HUES48 (cell line): ENCODE measurements at regions not wholly inside any gene's neighbourhood (a gene's known extent, or its start where the extent isn't known, plus 50 kb on each side); places are given as distances from the start of the nearest gene placed in this dataset.

Experiments used
- H3K27ac ChIP-seq: one replicate; pipeline ENCODE4 v1.7.0; 2013; ENCODE audit warnings: low read depth, low read length, inconsistent platforms
- H3K27me3 ChIP-seq: 2 replicates; pipeline ENCODE4 v1.6.1; 2013; ENCODE audit warnings: mild to moderate bottlenecking, low read length; ENCODE audit not compliant: control insufficient read depth, insufficient read depth
- H3K36me3 ChIP-seq: 2 replicates; pipeline ENCODE4 v1.6.1; 2013; ENCODE audit warnings: low read length; ENCODE audit not compliant: control insufficient read depth, insufficient read depth
- H3K4me1 ChIP-seq: 2 replicates; pipeline ENCODE4 v1.6.1; 2013; ENCODE audit warnings: mild to moderate bottlenecking, low read length; ENCODE audit not compliant: control insufficient read depth, insufficient read depth
- H3K4me3 ChIP-seq: 2 replicates; pipeline ENCODE4 v1.5.1; 2013; ENCODE audit warnings: mild to moderate bottlenecking, low read depth, low read length
- H3K9ac ChIP-seq: 2 replicates; pipeline ENCODE4 v1.6.1; 2013; ENCODE audit warnings: mild to moderate bottlenecking, low read depth, low read length, moderate library complexity
- H3K9me3 ChIP-seq: 2 replicates; pipeline ENCODE4 v1.6.1; 2013; ENCODE audit warnings: low read length; ENCODE audit not compliant: control insufficient read depth, insufficient read depth

- Histone ChIP-seq H3K9me3 (no peaks in the 10 kb centered on the region), H3K9ac (no peak overlapping the region), H3K36me3 (no peaks in the 10 kb centered on the region), H3K4me1 (peaks cover 26% of the 10 kb centered on the region), H3K4me3 (no peak overlapping the region), H3K27ac (no peak overlapping the region), H3K27me3 (no peaks in the 10 kb centered on the region)
These were observed 245.8 kb upstream of the SLC39A10 start for GRCh38 chr2:195411219-195411687.

GRCh38 chr2:195410074-195410671 is 246.9 kb upstream of the SLC39A10 start:
- H3K36me3 ChIP-seq, result no peaks in the 10 kb centered on the region
- no peak overlapping the region for H3K4me3 ChIP-seq
- no peaks in the 10 kb centered on the region for H3K9me3 ChIP-seq
- peaks cover 26% of the 10 kb centered on the region for H3K4me1 ChIP-seq
- no peak overlapping the region for H3K27ac ChIP-seq
- no peaks in the 10 kb centered on the region for H3K27me3 ChIP-seq
- no peak overlapping the region for H3K9ac ChIP-seq

GRCh38 chr2:195408811-195409210 is 248.2 kb upstream of the SLC39A10 start:
- Histone ChIP-seq H3K9ac (no peak overlapping the region), H3K4me1 (peaks cover 25% of the 10 kb centered on the region), H3K4me3 (no peak overlapping the region), H3K9me3 (no peaks in the 10 kb centered on the region), H3K27ac (no peak overlapping the region), H3K36me3 (no peaks in the 10 kb centered on the region), H3K27me3 (no peaks in the 10 kb centered on the region)

- no peak overlapping the region for H3K4me3 ChIP-seq
- H3K9ac ChIP-seq, result no peak overlapping the region
These were observed 248.8 kb upstream of the SLC39A10 start for GRCh38 chr2:195408196-195408595.

GRCh38 chr2:195407783-195408182 is 249.2 kb upstream of the SLC39A10 start:
- H3K4me3 ChIP-seq, result no peak overlapping the region
- no peaks in the 10 kb centered on the region for H3K27me3 ChIP-seq
- H3K9me3 ChIP-seq, result no peaks in the 10 kb centered on the region
- no peaks in the 10 kb centered on the region for H3K36me3 ChIP-seq
- H3K27ac ChIP-seq, result no peak overlapping the region
- H3K9ac ChIP-seq, result no peak overlapping the region
- peaks cover 21% of the 10 kb centered on the region for H3K4me1 ChIP-seq

More at GRCh38 chr2:195408196-195408595, 248.8 kb upstream of the SLC39A10 start:
- H3K36me3 ChIP-seq, result no peaks in the 10 kb centered on the region
- H3K27ac ChIP-seq, result no peak overlapping the region
- H3K4me1 ChIP-seq, result peaks cover 21% of the 10 kb centered on the region
- H3K9me3 ChIP-seq, result no peaks in the 10 kb centered on the region
- no peaks in the 10 kb centered on the region for H3K27me3 ChIP-seq

- Histone ChIP-seq H3K36me3 (no peaks in the 10 kb centered on the region), H3K9ac (no peak overlapping the region), H3K4me1 (peaks cover 21% of the 10 kb centered on the region), H3K27ac (no peak overlapping the region), H3K27me3 (no peaks in the 10 kb centered on the region), H3K4me3 (no peak overlapping the region), H3K9me3 (no peaks in the 10 kb centered on the region)
These were observed 250.0 kb upstream of the SLC39A10 start for GRCh38 chr2:195406886-195407603.

- H3K4me1 ChIP-seq, result peaks cover 7% of the 10 kb centered on the region; the same call in 1 of the 2 replicates
- H3K4me3 ChIP-seq, result no peak overlapping the region
- no peaks in the 10 kb centered on the region for H3K36me3 ChIP-seq
- H3K27ac ChIP-seq, result no peak overlapping the region
- no peaks in the 10 kb centered on the region for H3K27me3 ChIP-seq
- H3K9ac ChIP-seq, result no peak overlapping the region
- H3K9me3 ChIP-seq, result no peaks in the 10 kb centered on the region
These were observed 252.4 kb upstream of the SLC39A10 start for GRCh38 chr2:195404651-195405050.

GRCh38 chr2:195396479-195396878 is 260.5 kb upstream of the SLC39A10 start:
- Histone ChIP-seq H3K27me3 (no peaks in the 10 kb centered on the region), H3K4me1 (no peaks in the 10 kb centered on the region), H3K4me3 (no peak overlapping the region), H3K9me3 (no peaks in the 10 kb centered on the region), H3K9ac (no peak overlapping the region), H3K36me3 (no peaks in the 10 kb centered on the region), H3K27ac (no peak overlapping the region)

GRCh38 chr2:195395362-195395761 is 261.7 kb upstream of the SLC39A10 start:
- H3K9ac ChIP-seq, result no peak overlapping the region
- H3K9me3 ChIP-seq, result no peaks in the 10 kb centered on the region
- no peak overlapping the region for H3K4me3 ChIP-seq
- H3K36me3 ChIP-seq, result no peaks in the 10 kb centered on the region
- H3K27ac ChIP-seq, result no peak overlapping the region
- no peaks in the 10 kb centered on the region for H3K27me3 ChIP-seq
- no peaks in the 10 kb centered on the region for H3K4me1 ChIP-seq

- no peaks in the 10 kb centered on the region for H3K9me3 ChIP-seq
- H3K9ac ChIP-seq, result no peak overlapping the region
- no peaks in the 10 kb centered on the region for H3K4me1 ChIP-seq
- no peak overlapping the region for H3K27ac ChIP-seq
- H3K27me3 ChIP-seq, result no peaks in the 10 kb centered on the region
- H3K36me3 ChIP-seq, result no peaks in the 10 kb centered on the region
- no peak overlapping the region for H3K4me3 ChIP-seq
These were observed 264.3 kb upstream of the SLC39A10 start for GRCh38 chr2:195392446-195393336.
